ENCODE measurements at regions not wholly inside any gene's neighbourhood (a gene's known extent, or its start where the extent isn't known, plus 50 kb on each side); places are given as distances from the start of the nearest gene placed in this dataset.

DNA sequence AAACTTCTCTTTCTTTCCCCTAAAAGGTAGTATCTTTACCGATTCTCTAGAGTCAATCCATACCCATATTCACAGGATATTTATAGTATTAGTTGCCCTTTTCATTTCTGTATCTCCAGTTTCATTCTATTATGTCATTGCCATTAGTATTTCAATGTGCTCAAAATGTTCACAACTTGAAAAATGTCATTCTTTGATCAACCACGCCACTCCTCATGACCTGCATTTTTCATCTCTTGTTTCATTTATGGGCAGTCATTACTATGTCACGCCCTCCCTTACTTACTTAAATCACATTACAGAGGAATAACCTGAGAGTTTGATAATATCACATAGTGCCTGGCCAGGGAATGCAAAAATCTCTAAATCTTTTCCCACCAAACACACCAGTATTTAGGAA, 427.3 kb upstream of the GJE1 start:
- in situ Hi-C loops (cut with MboI; ENCODE audit: low sequenced_read_pairs, unreplicated experiment), result no loop called here
- TF ChIP-seq, protein P1, sequence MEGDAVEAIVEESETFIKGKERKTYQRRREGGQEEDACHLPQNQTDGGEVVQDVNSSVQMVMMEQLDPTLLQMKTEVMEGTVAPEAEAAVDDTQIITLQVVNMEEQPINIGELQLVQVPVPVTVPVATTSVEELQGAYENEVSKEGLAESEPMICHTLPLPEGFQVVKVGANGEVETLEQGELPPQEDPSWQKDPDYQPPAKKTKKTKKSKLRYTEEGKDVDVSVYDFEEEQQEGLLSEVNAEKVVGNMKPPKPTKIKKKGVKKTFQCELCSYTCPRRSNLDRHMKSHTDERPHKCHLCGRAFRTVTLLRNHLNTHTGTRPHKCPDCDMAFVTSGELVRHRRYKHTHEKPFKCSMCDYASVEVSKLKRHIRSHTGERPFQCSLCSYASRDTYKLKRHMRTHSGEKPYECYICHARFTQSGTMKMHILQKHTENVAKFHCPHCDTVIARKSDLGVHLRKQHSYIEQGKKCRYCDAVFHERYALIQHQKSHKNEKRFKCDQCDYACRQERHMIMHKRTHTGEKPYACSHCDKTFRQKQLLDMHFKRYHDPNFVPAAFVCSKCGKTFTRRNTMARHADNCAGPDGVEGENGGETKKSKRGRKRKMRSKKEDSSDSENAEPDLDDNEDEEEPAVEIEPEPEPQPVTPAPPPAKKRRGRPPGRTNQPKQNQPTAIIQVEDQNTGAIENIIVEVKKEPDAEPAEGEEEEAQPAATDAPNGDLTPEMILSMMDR (IDR thresholded peaks at IDR 0.05; ENCODE audit: borderline replicate concordance, control extremely low read depth, extremely low read depth, insufficient read depth, missing control alignments), result no peak
- DNase-seq (ENCODE audit: low spot score), result no peak

DNA sequence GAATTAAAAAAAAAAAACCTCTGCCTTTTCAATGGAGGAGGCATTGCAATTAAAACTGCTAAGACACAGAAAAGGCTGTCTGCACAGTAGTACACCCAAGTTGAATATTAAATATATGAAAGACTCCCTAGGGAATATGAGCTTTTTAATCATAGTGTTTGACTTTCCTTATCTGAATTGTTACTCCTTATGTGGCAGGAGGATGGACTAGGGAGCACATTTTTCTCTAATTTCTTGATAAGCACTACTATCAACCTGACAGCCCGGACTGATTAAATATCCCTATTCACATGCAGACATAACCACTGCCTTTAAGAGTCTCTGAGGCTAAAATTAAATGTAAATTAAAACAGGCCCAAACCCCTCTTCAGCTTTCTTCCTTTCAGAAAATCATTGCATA, 428.6 kb upstream of the GJE1 start:
- in situ Hi-C loops (cut with MboI; ENCODE audit: low sequenced_read_pairs, unreplicated experiment), result no loop called here
- DNase-seq (ENCODE audit: low spot score), result no peak
- TF ChIP-seq, protein P1 (IDR thresholded peaks at IDR 0.05; ENCODE audit: borderline replicate concordance, control extremely low read depth, extremely low read depth, insufficient read depth, missing control alignments), result no peak

DNA sequence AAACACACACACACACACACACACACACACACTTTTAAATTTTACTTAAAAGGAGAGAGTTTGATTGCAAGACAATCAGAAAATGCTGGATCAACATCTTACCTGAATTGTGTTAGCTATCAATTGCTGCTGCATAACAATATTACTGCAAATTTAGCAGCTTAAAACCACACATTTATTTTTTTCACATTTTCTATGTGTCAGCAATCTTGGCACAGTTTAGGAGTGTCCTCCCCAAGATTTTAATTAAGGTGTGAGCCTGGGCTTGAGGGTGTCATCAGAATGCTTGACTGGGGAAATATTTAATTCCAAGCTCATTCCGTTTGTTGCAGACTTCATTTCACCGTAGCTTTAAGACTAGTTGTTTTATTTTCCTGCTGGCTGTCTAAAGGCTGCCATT, 431.0 kb upstream of the GJE1 start:
- no peak for DNase-seq (ENCODE audit: low spot score)
- in situ Hi-C loops (cut with MboI; ENCODE audit: low sequenced_read_pairs, unreplicated experiment), result no loop called here
- TF ChIP-seq, protein P1 (IDR thresholded peaks at IDR 0.05; ENCODE audit: borderline replicate concordance, control extremely low read depth, extremely low read depth, insufficient read depth, missing control alignments), result no peak

DNA sequence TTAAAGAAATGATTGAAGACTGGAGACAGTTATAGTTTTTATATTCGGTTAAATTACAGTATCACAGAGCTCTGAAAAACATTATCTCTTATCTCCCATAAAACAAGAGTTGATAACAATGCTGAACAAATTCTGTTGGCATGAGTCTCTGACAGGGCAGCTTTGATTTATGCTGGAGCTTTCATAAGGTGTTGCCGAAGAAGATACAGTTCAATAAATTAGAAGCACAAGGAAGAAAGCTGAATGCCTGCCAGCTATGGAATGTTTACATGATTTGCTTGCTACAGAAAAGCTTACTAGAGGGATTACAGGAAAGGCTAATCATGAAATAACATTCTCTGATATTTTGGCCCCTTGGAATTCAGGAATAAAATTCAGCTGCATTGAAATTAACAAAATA, 431.9 kb upstream of the GJE1 start:
- DNase-seq (ENCODE audit: low spot score), result no peak
- TF ChIP-seq, protein P1 (IDR thresholded peaks at IDR 0.05; ENCODE audit: borderline replicate concordance, control extremely low read depth, extremely low read depth, insufficient read depth, missing control alignments), result no peak
- in situ Hi-C loops (cut with MboI; ENCODE audit: low sequenced_read_pairs, unreplicated experiment), result no loop called here

DNA sequence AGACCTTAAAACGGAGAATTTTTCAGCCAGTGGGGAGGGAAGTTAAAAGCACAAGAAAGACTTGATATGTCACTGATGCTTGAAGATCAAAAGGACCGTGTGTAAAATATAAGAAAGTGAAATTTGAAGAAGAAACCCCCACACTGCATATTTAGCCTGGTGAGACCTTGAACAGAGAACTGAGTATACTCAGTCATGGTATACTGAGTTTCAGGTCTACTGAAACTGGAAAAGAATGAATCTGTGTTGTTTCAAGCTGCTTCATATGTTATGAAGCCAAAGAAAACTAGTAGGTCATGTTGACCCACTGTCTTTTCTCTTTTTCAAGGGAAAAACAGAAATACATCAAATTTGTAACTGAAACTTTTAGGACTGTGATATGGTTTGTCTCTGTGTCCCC, 443.8 kb upstream of the GJE1 start:
- DNase-seq (ENCODE audit: low spot score), result peak; percentile 15
- in situ Hi-C loops (cut with MboI; ENCODE audit: low sequenced_read_pairs, unreplicated experiment), result loop anchor here (25.0 kb wide), 1 partner anchor 423 kb away; no protein-coding TSS in a partner anchor
- TF ChIP-seq, protein P1 (IDR thresholded peaks at IDR 0.05; ENCODE audit: borderline replicate concordance, control extremely low read depth, extremely low read depth, insufficient read depth, missing control alignments), result no peak

DNA sequence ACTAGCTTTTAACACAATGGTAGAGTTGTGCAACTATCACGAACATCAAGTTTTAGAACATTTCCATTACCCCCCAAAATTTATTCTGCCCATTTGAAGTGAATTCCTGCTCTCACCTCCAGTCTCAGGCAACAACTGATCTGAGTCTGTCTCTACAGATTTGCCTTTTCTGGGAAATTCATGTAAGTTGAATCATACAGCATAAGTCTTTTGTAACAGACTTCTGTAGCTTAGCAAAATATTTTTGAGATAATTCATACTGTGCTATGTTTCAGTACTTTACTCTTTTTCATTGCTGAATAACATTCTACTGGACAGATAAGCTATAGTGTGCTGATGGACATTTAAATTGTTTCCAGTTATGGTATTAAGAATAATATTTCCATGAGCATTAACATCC, 447.3 kb upstream of the GJE1 start:
- no peak for DNase-seq (ENCODE audit: low spot score)
- TF ChIP-seq, protein P1 (IDR thresholded peaks at IDR 0.05; ENCODE audit: borderline replicate concordance, control extremely low read depth, extremely low read depth, insufficient read depth, missing control alignments), result no peak
- in situ Hi-C loops (cut with MboI; ENCODE audit: low sequenced_read_pairs, unreplicated experiment), result loop anchor here (25.0 kb wide), 1 partner anchor 427 kb away; no protein-coding TSS in a partner anchor

DNA sequence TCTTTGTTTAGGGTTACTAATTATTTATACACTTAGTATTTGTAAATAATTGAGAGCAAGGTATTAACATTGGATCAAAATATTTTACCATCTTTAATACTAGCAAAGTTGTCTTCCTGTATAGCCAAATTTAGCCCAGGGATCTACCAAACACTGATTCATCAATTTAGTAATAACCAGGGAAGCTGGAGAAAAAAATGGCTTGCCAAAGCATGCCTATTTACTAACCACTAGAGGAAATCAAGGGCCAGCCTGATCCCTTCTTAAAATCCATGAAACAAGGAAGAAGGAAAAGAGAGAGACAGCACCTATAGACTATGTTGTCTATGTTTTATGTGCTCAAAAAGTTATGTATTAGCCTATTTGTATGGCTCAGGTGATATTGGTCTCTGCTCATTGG, 450.3 kb upstream of the GJE1 start:
- TF ChIP-seq, protein P1 (IDR thresholded peaks at IDR 0.05; ENCODE audit: borderline replicate concordance, control extremely low read depth, extremely low read depth, insufficient read depth, missing control alignments), result no peak
- in situ Hi-C loops (cut with MboI; ENCODE audit: low sequenced_read_pairs, unreplicated experiment), result loop anchor here (25.0 kb wide), 1 partner anchor 430 kb away; no protein-coding TSS in a partner anchor
- no peak for DNase-seq (ENCODE audit: low spot score)
